Cardiac muscle cell (in vitro differentiated cells and primary cell): ENCODE measurements at regions not wholly inside any gene's neighbourhood (a gene's known extent, or its start where the extent isn't known, plus 50 kb on each side); places are given as distances from the start of the nearest gene placed in this dataset.

Experiments used
- DNase-seq, 2 donors: peaks; one replicate each; pipeline versions ENCODE4 v3.0.0 to v3.0.0-alpha.2; 2010 to 2017; ENCODE audit warnings: low read depth in 1 of 2, low spot score in 1 of 2
- H3K27ac ChIP-seq: fragments of 200-600 bp; sonication (generic); 2 replicates; pipeline ENCODE4 v1.5.1; 2016
- H3K27me3 ChIP-seq: fragments of 200-600 bp; sonication (generic); 2 replicates; pipeline ENCODE4 v1.6.0; 2016; ENCODE audit warnings: control low read depth
- H3K36me3 ChIP-seq: fragments of 200-600 bp; sonication (generic); 2 replicates; pipeline ENCODE4 v1.5.1; 2016; ENCODE audit warnings: control low read depth
- H3K4me1 ChIP-seq: fragments of 200-600 bp; sonication (generic); 2 replicates; pipeline ENCODE4 v1.8.1; 2017; ENCODE audit warnings: low read depth, mild to moderate bottlenecking, mixed run types
- H3K4me3 ChIP-seq: fragments of 200-600 bp; sonication (generic); 2 replicates; pipeline ENCODE4 v1.5.1; 2016; ENCODE audit warnings: mild to moderate bottlenecking
- H3K9me3 ChIP-seq: fragments of 200-600 bp; sonication (generic); 2 replicates; pipeline ENCODE4 v1.5.1; 2017; ENCODE audit warnings: low read depth, mild to moderate bottlenecking, control low read depth
- CTCF ChIP-seq: IDR thresholded peaks from 2 replicates; pipeline ENCODE4 v1.5.1; 2012; ENCODE audit warnings: low read depth, mild to moderate bottlenecking, low read length

- H3K27ac ChIP-seq: no peak overlapping the region
- no peak overlapping the region for H3K4me3 ChIP-seq
- no peaks in the 10 kb centered on the region for H3K9me3 ChIP-seq
- TF ChIP-seq CTCF: no peak
- peaks cover 15% of the 10 kb centered on the region for H3K4me1 ChIP-seq
- no peaks in the 10 kb centered on the region for H3K36me3 ChIP-seq
- DNase-seq: no peak
- H3K27me3 ChIP-seq: no peaks in the 10 kb centered on the region
Measured at GRCh38 chr12:25830456-25830855, 128.0 kb upstream of the RASSF8 start.

GRCh38 chr12:25833657-25834056 lies 124.8 kb upstream of the RASSF8 start:
- DNase-seq: no peak
- Histone ChIP-seq H3K4me3 (no peak overlapping the region), H3K36me3 (no peaks in the 10 kb centered on the region), H3K27ac (no peak overlapping the region), H3K9me3 (no peaks in the 10 kb centered on the region), H3K4me1 (peaks cover 5% of the 10 kb centered on the region), H3K27me3 (no peaks in the 10 kb centered on the region)
- no peak for TF ChIP-seq CTCF

- TF ChIP-seq CTCF: no peak
- Histone ChIP-seq H3K4me3 (no peak overlapping the region), H3K27ac (no peak overlapping the region), H3K27me3 (no peaks in the 10 kb centered on the region), H3K9me3 (no peaks in the 10 kb centered on the region), H3K36me3 (no peaks in the 10 kb centered on the region), H3K4me1 (peaks cover 5% of the 10 kb centered on the region)
- no peak for DNase-seq
Measured at GRCh38 chr12:25835385-25835784, 123.1 kb upstream of the RASSF8 start.

GRCh38 chr12:25838007-25838406 lies 120.5 kb upstream of the RASSF8 start:
- Histone ChIP-seq H3K27ac (no peak overlapping the region), H3K4me3 (no peak overlapping the region), H3K27me3 (no peaks in the 10 kb centered on the region), H3K36me3 (no peaks in the 10 kb centered on the region), H3K4me1 (peaks cover 5% of the 10 kb centered on the region), H3K9me3 (no peaks in the 10 kb centered on the region)
- no peak for TF ChIP-seq CTCF
- DNase-seq: no peak

GRCh38 chr12:25839470-25839869 lies 119.0 kb upstream of the RASSF8 start:
- no peaks in the 10 kb centered on the region for H3K27me3 ChIP-seq
- DNase-seq: peak in 1 of 2 donors; percentile 58
- no peaks in the 10 kb centered on the region for H3K9me3 ChIP-seq
- H3K4me3 ChIP-seq: no peak overlapping the region
- peaks cover 9% of the 10 kb centered on the region for H3K4me1 ChIP-seq
- H3K27ac ChIP-seq: no peak overlapping the region
- no peak for TF ChIP-seq CTCF
- H3K36me3 ChIP-seq: no peaks in the 10 kb centered on the region
